ENCODE measurements at regions not wholly inside any gene's neighbourhood (a gene's known extent, or its start where the extent isn't known, plus 50 kb on each side); places are given as distances from the start of the nearest gene placed in this dataset.

- no peak overlapping the region for H3K9ac ChIP-seq (ENCODE audit: low read length)
- no peak overlapping the region for H3K27ac ChIP-seq (ENCODE audit: low read depth, low read length, poor library complexity, severe bottlenecking)
- H3F3A ChIP-seq (ENCODE audit: insufficient read depth, low read length): no peaks in the 10 kb centered on the region
- no peaks in the 10 kb centered on the region for H3K27me3 ChIP-seq (ENCODE audit: insufficient read depth, low read length)
- no peak overlapping the region for H3K4me3 ChIP-seq (ENCODE audit: low read depth, low read length, poor library complexity, severe bottlenecking)
- no peak overlapping the region for H3K4me2 ChIP-seq (ENCODE audit: low read length)
- H3K4me1 ChIP-seq (ENCODE audit: insufficient read depth, low read length, severe bottlenecking): no peaks in the 10 kb centered on the region
- H4K20me1 ChIP-seq (ENCODE audit: insufficient read depth, low read length): no peaks in the 10 kb centered on the region
- TF ChIP-seq, protein P1, sequence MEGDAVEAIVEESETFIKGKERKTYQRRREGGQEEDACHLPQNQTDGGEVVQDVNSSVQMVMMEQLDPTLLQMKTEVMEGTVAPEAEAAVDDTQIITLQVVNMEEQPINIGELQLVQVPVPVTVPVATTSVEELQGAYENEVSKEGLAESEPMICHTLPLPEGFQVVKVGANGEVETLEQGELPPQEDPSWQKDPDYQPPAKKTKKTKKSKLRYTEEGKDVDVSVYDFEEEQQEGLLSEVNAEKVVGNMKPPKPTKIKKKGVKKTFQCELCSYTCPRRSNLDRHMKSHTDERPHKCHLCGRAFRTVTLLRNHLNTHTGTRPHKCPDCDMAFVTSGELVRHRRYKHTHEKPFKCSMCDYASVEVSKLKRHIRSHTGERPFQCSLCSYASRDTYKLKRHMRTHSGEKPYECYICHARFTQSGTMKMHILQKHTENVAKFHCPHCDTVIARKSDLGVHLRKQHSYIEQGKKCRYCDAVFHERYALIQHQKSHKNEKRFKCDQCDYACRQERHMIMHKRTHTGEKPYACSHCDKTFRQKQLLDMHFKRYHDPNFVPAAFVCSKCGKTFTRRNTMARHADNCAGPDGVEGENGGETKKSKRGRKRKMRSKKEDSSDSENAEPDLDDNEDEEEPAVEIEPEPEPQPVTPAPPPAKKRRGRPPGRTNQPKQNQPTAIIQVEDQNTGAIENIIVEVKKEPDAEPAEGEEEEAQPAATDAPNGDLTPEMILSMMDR (IDR thresholded peaks at IDR 0.05; ENCODE audit: low read length): no peak
- no peak for TF ChIP-seq EZH2 (IDR thresholded peaks at IDR 0.05; ENCODE audit: borderline replicate concordance, low read length)
- no peaks in the 10 kb centered on the region for H3K36me3 ChIP-seq (ENCODE audit: insufficient read depth, low read length)
- H3K79me2 ChIP-seq (ENCODE audit: insufficient read depth, low read length): no peaks in the 10 kb centered on the region
- H2AFZ ChIP-seq (ENCODE audit: low read length): no peak overlapping the region
- no peaks in the 10 kb centered on the region for H3K9me2 ChIP-seq (ENCODE audit: low read depth, low read length)
- H3K9me3 ChIP-seq (ENCODE audit: low read length): no peaks in the 10 kb centered on the region
These were observed 152.2 kb upstream of the E2F8 start for GRCh38 chr11:19392847-19393518.

DNA sequence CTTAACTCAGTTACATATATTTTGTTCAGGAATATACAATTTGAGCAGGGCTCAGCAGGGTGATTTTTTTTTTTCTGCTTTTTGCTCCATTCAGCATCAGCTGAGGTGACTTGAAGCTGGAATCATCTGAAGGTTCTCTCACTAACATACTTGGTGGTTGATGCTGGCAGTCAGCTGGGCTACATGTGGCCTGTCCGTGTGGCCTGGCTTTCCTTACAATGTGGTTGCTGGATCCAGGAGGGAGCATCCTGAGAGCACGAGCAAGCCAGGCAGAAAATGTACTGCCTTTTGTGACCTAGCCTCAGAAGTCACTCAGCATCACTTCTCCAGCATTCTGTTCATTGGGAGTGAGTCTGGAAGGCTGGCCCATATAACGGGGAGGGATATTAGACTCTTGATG is 151.6 kb upstream of the E2F8 start:
- Histone ChIP-seq H3K9ac (ENCODE audit: low read length) (no peak overlapping the region), H4K20me1 (ENCODE audit: insufficient read depth, low read length) (no peaks in the 10 kb centered on the region), H2AFZ (ENCODE audit: low read length) (no peak overlapping the region), H3K4me1 (ENCODE audit: insufficient read depth, low read length, severe bottlenecking) (no peaks in the 10 kb centered on the region), H3K79me2 (ENCODE audit: insufficient read depth, low read length) (no peaks in the 10 kb centered on the region), H3K27ac (ENCODE audit: low read depth, low read length, poor library complexity, severe bottlenecking) (no peak overlapping the region), H3K36me3 (ENCODE audit: insufficient read depth, low read length) (no peaks in the 10 kb centered on the region), H3K9me2 (ENCODE audit: low read depth, low read length) (no peaks in the 10 kb centered on the region), H3F3A (ENCODE audit: insufficient read depth, low read length) (no peaks in the 10 kb centered on the region), H3K9me3 (ENCODE audit: low read length) (no peaks in the 10 kb centered on the region), H3K4me3 (ENCODE audit: low read depth, low read length, poor library complexity, severe bottlenecking) (no peak overlapping the region), H3K27me3 (ENCODE audit: insufficient read depth, low read length) (no peaks in the 10 kb centered on the region; the same call in 1 of the 2 replicates), H3K4me2 (ENCODE audit: low read length) (no peak overlapping the region)
- no peak for TF ChIP-seq EZH2 (IDR thresholded peaks at IDR 0.05; ENCODE audit: borderline replicate concordance, low read length)
- TF ChIP-seq, protein P1 (IDR thresholded peaks at IDR 0.05; ENCODE audit: low read length): no peak

GRCh38 chr11:19391652-19392051 is 150.9 kb upstream of the E2F8 start:
- no peaks in the 10 kb centered on the region for H3K4me1 ChIP-seq (ENCODE audit: insufficient read depth, low read length, severe bottlenecking)
- H3K36me3 ChIP-seq (ENCODE audit: insufficient read depth, low read length): no peaks in the 10 kb centered on the region
- no peaks in the 10 kb centered on the region for H4K20me1 ChIP-seq (ENCODE audit: insufficient read depth, low read length)
- no peak for TF ChIP-seq EZH2 (IDR thresholded peaks at IDR 0.05; ENCODE audit: borderline replicate concordance, low read length)
- TF ChIP-seq, protein P1 (IDR thresholded peaks at IDR 0.05; ENCODE audit: low read length): no peak
- H3K9ac ChIP-seq (ENCODE audit: low read length): no peak overlapping the region
- no peak overlapping the region for H2AFZ ChIP-seq (ENCODE audit: low read length)
- H3K9me3 ChIP-seq (ENCODE audit: low read length): no peaks in the 10 kb centered on the region
- H3K4me2 ChIP-seq (ENCODE audit: low read length): no peak overlapping the region
- no peak overlapping the region for H3K27ac ChIP-seq (ENCODE audit: low read depth, low read length, poor library complexity, severe bottlenecking)
- H3K79me2 ChIP-seq (ENCODE audit: insufficient read depth, low read length): no peaks in the 10 kb centered on the region
- H3K4me3 ChIP-seq (ENCODE audit: low read depth, low read length, poor library complexity, severe bottlenecking): no peak overlapping the region
- H3K27me3 ChIP-seq (ENCODE audit: insufficient read depth, low read length): no peaks in the 10 kb centered on the region; the same call in 1 of the 2 replicates
- H3F3A ChIP-seq (ENCODE audit: insufficient read depth, low read length): no peaks in the 10 kb centered on the region
- no peaks in the 10 kb centered on the region for H3K9me2 ChIP-seq (ENCODE audit: low read depth, low read length)

All from OCI-LY1 (cell line).